PC-3 (cell line): ENCODE measurements at regions not wholly inside any gene's neighbourhood (a gene's known extent, or its start where the extent isn't known, plus 50 kb on each side); places are given as distances from the start of the nearest gene placed in this dataset.

ENCODE experiments used
- ATAC-seq: fragments of 200-7000 bp; cut with Tn5 transposase; 2 replicates; pipeline ENCODE4 v1.9.1; 2020; ENCODE audit warnings: mild to moderate bottlenecking, moderate library complexity
- BruUV-seq: library from RNA; stranded (reverse); fragments of 400-500 nt; replicated peaks from 2 replicates; lab custom pipeline; 2021; lab: Mats Ljungman, UMichigan
- CTCF ChIA-PET: fragments of 300-600 bp; sonication (Branson Sonifier 250); formaldehyde crosslinking; loops from one replicate; lab custom pipeline; 2022; ENCODE audit warnings: antibody characterized with exemption; lab: Charles Lee
- POLR2A ChIA-PET: fragments of 300-600 bp; sonication (Branson Sonifier 250); formaldehyde crosslinking; loops from one replicate; lab custom pipeline; 2022; ENCODE audit warnings: antibody characterized with exemption; ENCODE audit not compliant: unreplicated experiment; lab: Charles Lee
- DNase-seq: peaks from one replicate; pipeline ENCODE4 v3.0.0-alpha.2; 2015
- H2AFZ ChIP-seq: fragments of 300-600 bp; sonication (generic); 2 replicates; pipeline ENCODE4 v1.6.0; 2016; ENCODE audit warnings: antibody characterized with exemption, low read length
- H3F3A ChIP-seq: fragments of 300-600 bp; sonication (generic); one replicate; pipeline ENCODE4 v1.6.0; 2017; ENCODE audit warnings: antibody characterized with exemption, low read length, control low read depth, mild to moderate bottlenecking; ENCODE audit not compliant: unreplicated experiment
- H3K27ac ChIP-seq: fragments of 300-600 bp; sonication (generic); 2 replicates; pipeline ENCODE4 v1.5.1; 2016; ENCODE audit warnings: mild to moderate bottlenecking, low read length
- H3K27me3 ChIP-seq: fragments of 300-600 bp; sonication (generic); 2 replicates; pipeline ENCODE4 v1.6.1; 2016; ENCODE audit warnings: low read length, mixed read lengths
- H3K36me3 ChIP-seq: fragments of 300-600 bp; sonication (generic); 2 replicates; pipeline ENCODE4 v1.6.1; 2016; ENCODE audit warnings: low read depth, mixed run types, low read length, mixed read lengths
- H3K4me1 ChIP-seq: fragments of 300-600 bp; sonication (generic); 2 replicates; pipeline ENCODE4 v1.5.1; 2016; ENCODE audit warnings: low read length; ENCODE audit not compliant: insufficient read depth
- H3K4me2 ChIP-seq: fragments of 300-600 bp; sonication (generic); 2 replicates; pipeline ENCODE4 v1.6.0; 2016; ENCODE audit warnings: low read length
- H3K4me3 ChIP-seq: fragments of 300-600 bp; sonication (generic); 2 replicates; pipeline ENCODE4 v1.5.1; 2016; ENCODE audit warnings: mild to moderate bottlenecking, low read length, mixed read lengths
- H3K79me2 ChIP-seq: fragments of 300-600 bp; sonication (generic); 2 replicates; pipeline ENCODE4 v1.6.1; 2017; ENCODE audit warnings: low read length, mixed read lengths
- H3K9ac ChIP-seq: fragments of 300-600 bp; sonication (generic); 2 replicates; pipeline ENCODE4 v1.6.0; 2016; ENCODE audit warnings: mild to moderate bottlenecking, low read length
- H3K9me2 ChIP-seq: fragments of 300-600 bp; sonication (generic); replicated peaks from 2 replicates; pipeline ENCODE4 v1.6.1; 2016; ENCODE audit warnings: mixed run types, low read length, mixed read lengths
- H3K9me3 ChIP-seq: fragments of 300-600 bp; sonication (generic); 2 replicates; pipeline ENCODE4 v1.6.1; 2016; ENCODE audit warnings: low read length, mixed read lengths
- H4K20me1 ChIP-seq: fragments of 300-600 bp; sonication (generic); 2 replicates; pipeline ENCODE4 v1.6.1; 2016; ENCODE audit warnings: low read length, mixed read lengths
- EZH2 ChIP-seq: fragments of 300-600 bp; sonication (generic); IDR thresholded peaks from one replicate; pipeline ENCODE4 v1.6.1; 2017; ENCODE audit warnings: antibody characterized with exemption, mild to moderate bottlenecking, low read length; ENCODE audit not compliant: unreplicated experiment
- EZH2phosphoT487 ChIP-seq: fragments of 300-600 bp; sonication (generic); IDR thresholded peaks from 2 replicates; pipeline ENCODE4 v1.6.1; 2018; ENCODE audit warnings: mild to moderate bottlenecking, antibody characterized with exemption, low read length, borderline replicate concordance
- intact Hi-C: fragments of 100-400 bp; cut with micrococcal nuclease; formaldehyde crosslinking; loops from 2 replicates; pipeline ENCODE4 v1.9.0; 2023
- TF ChIP-seq, protein P1 (sequence below): fragments of 300-600 bp; sonication (generic); conservative IDR thresholded peaks from 2 replicates; pipeline ENCODE4 v1.5.1; 2017; ENCODE audit warnings: antibody characterized with exemption, low read depth, mild to moderate bottlenecking, low read length

GRCh38 chr7:142620402-142620801, 128.9 kb upstream of the PRSS1 start:
- Histone ChIP-seq H3K4me2 (no peak overlapping the region), H3K36me3 (no peaks in the 10 kb centered on the region), H3K79me2 (no peaks in the 10 kb centered on the region), H3K9me2 (no peaks in the 10 kb centered on the region), H3K27ac (no peak overlapping the region), H3F3A (no peaks in the 10 kb centered on the region), H3K4me1 (peaks cover 6% of the 10 kb centered on the region; the same call in 1 of the 2 replicates), H3K9me3 (no peaks in the 10 kb centered on the region), H3K4me3 (no peak overlapping the region), H3K9ac (no peak overlapping the region), H3K27me3 (no peaks in the 10 kb centered on the region), H2AFZ (no peak overlapping the region), H4K20me1 (no peaks in the 10 kb centered on the region)
- ChIA-PET POLR2A (no interaction called here), CTCF (no interaction called here)
- DNase-seq (no peak), ATAC-seq (no peak)
- no peak for TF ChIP-seq EZH2phosphoT487
- TF ChIP-seq EZH2: no peak
- TF ChIP-seq, protein P1, sequence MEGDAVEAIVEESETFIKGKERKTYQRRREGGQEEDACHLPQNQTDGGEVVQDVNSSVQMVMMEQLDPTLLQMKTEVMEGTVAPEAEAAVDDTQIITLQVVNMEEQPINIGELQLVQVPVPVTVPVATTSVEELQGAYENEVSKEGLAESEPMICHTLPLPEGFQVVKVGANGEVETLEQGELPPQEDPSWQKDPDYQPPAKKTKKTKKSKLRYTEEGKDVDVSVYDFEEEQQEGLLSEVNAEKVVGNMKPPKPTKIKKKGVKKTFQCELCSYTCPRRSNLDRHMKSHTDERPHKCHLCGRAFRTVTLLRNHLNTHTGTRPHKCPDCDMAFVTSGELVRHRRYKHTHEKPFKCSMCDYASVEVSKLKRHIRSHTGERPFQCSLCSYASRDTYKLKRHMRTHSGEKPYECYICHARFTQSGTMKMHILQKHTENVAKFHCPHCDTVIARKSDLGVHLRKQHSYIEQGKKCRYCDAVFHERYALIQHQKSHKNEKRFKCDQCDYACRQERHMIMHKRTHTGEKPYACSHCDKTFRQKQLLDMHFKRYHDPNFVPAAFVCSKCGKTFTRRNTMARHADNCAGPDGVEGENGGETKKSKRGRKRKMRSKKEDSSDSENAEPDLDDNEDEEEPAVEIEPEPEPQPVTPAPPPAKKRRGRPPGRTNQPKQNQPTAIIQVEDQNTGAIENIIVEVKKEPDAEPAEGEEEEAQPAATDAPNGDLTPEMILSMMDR: no peak
- intact Hi-C loops: no loop called here
- no TSS peak for BruUV-seq

DNA sequence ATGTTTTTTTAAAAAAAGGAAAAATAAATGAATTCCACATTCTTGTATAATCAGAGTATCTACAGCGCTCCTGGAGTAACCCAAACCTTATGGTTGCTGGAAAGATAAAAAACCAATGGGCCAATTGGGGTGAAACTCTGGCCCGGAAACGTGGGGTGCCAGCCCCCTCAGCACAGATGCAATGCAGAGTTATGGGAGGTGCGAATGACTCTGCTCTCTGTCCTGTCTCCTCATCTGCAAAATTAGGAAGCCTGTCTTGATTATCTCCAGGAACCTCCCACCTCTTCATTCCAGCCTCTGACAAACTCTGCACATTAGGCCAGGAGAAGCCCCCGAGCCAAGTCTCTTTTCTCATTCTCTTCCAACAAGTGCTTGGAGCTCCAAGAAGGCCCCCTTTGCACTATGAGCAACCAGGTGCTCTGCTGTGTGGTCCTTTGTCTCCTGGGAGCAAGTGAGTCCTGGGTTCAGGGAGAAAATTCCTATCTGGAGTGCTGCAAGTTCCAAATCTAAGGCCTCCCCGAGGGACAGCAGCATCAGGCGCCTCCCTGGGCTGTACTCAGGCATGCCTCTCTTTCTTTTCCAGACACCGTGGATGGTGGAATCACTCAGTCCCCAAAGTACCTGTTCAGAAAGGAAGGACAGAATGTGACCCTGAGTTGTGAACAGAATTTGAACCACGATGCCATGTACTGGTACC, 130.5 kb upstream of the PRSS1 start:
- Histone ChIP-seq H3K4me1 (peaks cover 9% of the 10 kb centered on the region), H4K20me1 (no peaks in the 10 kb centered on the region), H3K36me3 (no peaks in the 10 kb centered on the region), H3K27me3 (no peaks in the 10 kb centered on the region), H3K4me2 (no peak overlapping the region), H3K9ac (no peak overlapping the region), H3K9me2 (no peaks in the 10 kb centered on the region), H3F3A (no peaks in the 10 kb centered on the region), H3K9me3 (no peaks in the 10 kb centered on the region), H3K4me3 (no peak overlapping the region), H3K79me2 (no peaks in the 10 kb centered on the region), H2AFZ (no peak overlapping the region), H3K27ac (no peak overlapping the region)
- ChIA-PET CTCF (no interaction called here), POLR2A (no interaction called here)
- DNase-seq (no peak), ATAC-seq (no peak)
- intact Hi-C loops: no loop called here
- no TSS peak for BruUV-seq
- TF ChIP-seq EZH2: no peak
- TF ChIP-seq, protein P1: no peak
- no peak for TF ChIP-seq EZH2phosphoT487

GRCh38 chr7:142616842-142617241, 132.4 kb upstream of the PRSS1 start:
- POLR2A ChIA-PET: no interaction called here
- intact Hi-C loops: no loop called here

More at GRCh38 chr7:142616842-142617241, 132.4 kb upstream of the PRSS1 start:
- Histone ChIP-seq H3K4me2 (no peak overlapping the region), H3K27ac (no peak overlapping the region), H3K79me2 (no peaks in the 10 kb centered on the region), H3F3A (no peaks in the 10 kb centered on the region), H4K20me1 (no peaks in the 10 kb centered on the region), H3K36me3 (no peaks in the 10 kb centered on the region), H3K4me1 (peaks cover 23% of the 10 kb centered on the region), H2AFZ (no peak overlapping the region), H3K27me3 (no peaks in the 10 kb centered on the region), H3K9me2 (no peaks in the 10 kb centered on the region), H3K9me3 (no peaks in the 10 kb centered on the region), H3K4me3 (no peak overlapping the region), H3K9ac (no peak overlapping the region)
- BruUV-seq: no TSS peak
- CTCF ChIA-PET: no interaction called here
- TF ChIP-seq EZH2phosphoT487 (no peak), EZH2 (no peak)
- TF ChIP-seq, protein P1: no peak
- DNase-seq (no peak), ATAC-seq (no peak)
